ENCODE measurements at regions not wholly inside any gene's neighbourhood (a gene's known extent, or its start where the extent isn't known, plus 50 kb on each side); places are given as distances from the start of the nearest gene placed in this dataset.

DNA sequence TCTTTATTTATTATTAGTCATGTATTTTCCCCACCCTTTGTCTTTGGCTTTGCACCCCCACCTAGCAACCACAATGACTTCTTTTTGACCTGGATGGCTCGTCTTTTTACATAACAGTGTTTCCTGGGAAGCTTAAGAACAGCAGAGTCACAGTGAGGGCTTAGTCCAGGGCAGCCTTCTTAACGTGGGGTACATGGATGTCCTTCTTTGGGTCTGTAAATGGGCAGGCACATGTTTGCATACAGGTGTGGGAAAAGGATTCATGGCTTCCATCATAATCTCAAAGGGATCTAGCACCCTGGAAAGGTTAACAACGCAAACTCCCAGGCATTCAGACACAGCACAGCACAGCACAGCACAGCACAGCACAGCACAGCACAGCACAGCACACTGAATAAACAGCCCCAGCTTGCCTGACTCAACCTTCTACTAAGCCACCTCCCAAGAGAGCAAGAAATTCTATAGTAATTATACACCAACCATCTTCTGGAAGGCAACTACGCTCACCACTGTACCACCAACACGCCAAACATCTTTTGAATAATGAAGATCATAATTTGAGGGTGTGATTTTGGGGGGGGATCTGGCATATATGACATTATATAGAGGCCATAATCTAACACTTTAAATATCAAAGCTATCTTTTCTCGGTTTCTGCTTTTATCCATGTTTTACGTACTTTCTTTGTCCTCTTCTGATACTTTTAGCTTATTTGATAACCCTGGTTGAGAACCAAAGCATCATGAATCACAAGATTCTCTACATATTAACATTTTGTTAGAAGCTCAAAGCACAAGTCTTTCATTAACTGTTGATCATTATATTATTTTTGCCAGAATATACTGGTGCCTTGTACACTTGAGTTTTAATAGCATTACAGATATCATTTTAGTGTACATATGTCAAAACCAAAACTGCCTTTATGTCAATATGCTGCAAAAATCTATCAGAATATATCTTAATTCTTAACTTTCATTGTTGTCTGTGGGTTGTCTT, 177.2 kb upstream of the KLF14 start:
- TF ChIP-seq, protein P1, sequence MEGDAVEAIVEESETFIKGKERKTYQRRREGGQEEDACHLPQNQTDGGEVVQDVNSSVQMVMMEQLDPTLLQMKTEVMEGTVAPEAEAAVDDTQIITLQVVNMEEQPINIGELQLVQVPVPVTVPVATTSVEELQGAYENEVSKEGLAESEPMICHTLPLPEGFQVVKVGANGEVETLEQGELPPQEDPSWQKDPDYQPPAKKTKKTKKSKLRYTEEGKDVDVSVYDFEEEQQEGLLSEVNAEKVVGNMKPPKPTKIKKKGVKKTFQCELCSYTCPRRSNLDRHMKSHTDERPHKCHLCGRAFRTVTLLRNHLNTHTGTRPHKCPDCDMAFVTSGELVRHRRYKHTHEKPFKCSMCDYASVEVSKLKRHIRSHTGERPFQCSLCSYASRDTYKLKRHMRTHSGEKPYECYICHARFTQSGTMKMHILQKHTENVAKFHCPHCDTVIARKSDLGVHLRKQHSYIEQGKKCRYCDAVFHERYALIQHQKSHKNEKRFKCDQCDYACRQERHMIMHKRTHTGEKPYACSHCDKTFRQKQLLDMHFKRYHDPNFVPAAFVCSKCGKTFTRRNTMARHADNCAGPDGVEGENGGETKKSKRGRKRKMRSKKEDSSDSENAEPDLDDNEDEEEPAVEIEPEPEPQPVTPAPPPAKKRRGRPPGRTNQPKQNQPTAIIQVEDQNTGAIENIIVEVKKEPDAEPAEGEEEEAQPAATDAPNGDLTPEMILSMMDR (optimal IDR thresholded peaks at IDR 0.05 in 1 of 3, IDR thresholded peaks at IDR 0.05 in 1 of 3, conservative IDR thresholded peaks at IDR 0.05 in 1 of 3; ENCODE audit: extremely low read depth in 1 of 3, insufficient read depth in 2 of 3, low read length in 3 of 3) = no peak
- no peak for TF ChIP-seq EZH2 (IDR thresholded peaks at IDR 0.05; ENCODE audit: low read length)

Data from keratinocyte (primary cell).